ENCODE measurements at regions not wholly inside any gene's neighbourhood (a gene's known extent, or its start where the extent isn't known, plus 50 kb on each side); places are given as distances from the start of the nearest gene placed in this dataset.

- ChIA-PET CTCF (no interaction called here), POLR2A (no interaction called here), RAD21 (ENCODE audit: low non-redundant PET in 1 of 2, low total read pairs in 2 of 2, uncharacterized antibody in 2 of 2, unreplicated experiment in 2 of 2) (no interaction called here)
- no peak overlapping the region for H3K4me3 ChIP-seq (replicated peaks in 1 of 2; ENCODE audit: low read depth in 1 of 2, low read length in 2 of 2)
- peaks cover 47% of the 10 kb centered on the region for H3K27me3 ChIP-seq (ENCODE audit: insufficient read depth, low read length)
- no peaks in the 10 kb centered on the region for H3K4me1 ChIP-seq (ENCODE audit: control insufficient read depth in 1 of 2, insufficient read depth in 2 of 2, low read length in 2 of 2)
- no peak overlapping the region for H2AFZ ChIP-seq (ENCODE audit: low read depth, low read length, poor library complexity, severe bottlenecking)
- no peak overlapping the region for H3K27ac ChIP-seq (ENCODE audit: low read depth, low read length)
- no peak overlapping the region for H3K9ac ChIP-seq (ENCODE audit: low read length)
- H3K79me2 ChIP-seq (ENCODE audit: insufficient read depth, low read length) = no peaks in the 10 kb centered on the region
- no peaks in the 10 kb centered on the region for H3K9me2 ChIP-seq (ENCODE audit: insufficient read depth)
- H3K36me3 ChIP-seq (ENCODE audit: control insufficient read depth in 1 of 2, insufficient read depth in 2 of 2, low read length in 2 of 2) = no peaks in the 10 kb centered on the region
- DNase-seq (ENCODE audit: low read depth, low spot score) (no peak), ATAC-seq (no peak)
- TF ChIP-seq, protein P1, sequence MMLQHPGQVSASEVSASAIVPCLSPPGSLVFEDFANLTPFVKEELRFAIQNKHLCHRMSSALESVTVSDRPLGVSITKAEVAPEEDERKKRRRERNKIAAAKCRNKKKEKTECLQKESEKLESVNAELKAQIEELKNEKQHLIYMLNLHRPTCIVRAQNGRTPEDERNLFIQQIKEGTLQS (IDR thresholded peaks at IDR 0.05) = no peak
- TF ChIP-seq SRF (IDR thresholded peaks at IDR 0.05; ENCODE audit: low read depth) (no peak), POLR2A (IDR thresholded peaks at IDR 0.05; ENCODE audit: borderline replicate concordance, extremely low read depth, insufficient read depth, insufficient read length) (no peak), RAD21 (IDR thresholded peaks at IDR 0.05; ENCODE audit: low read depth) (no peak)
- intact Hi-C loops (cut with micrococcal nuclease) = no loop called here
- no peaks in the 10 kb centered on the region for H4K20me1 ChIP-seq (ENCODE audit: insufficient read depth)
- no peaks in the 10 kb centered on the region for H3K9me3 ChIP-seq (ENCODE audit: control insufficient read depth in 1 of 2, insufficient read depth in 1 of 2, low read depth in 1 of 2, low read length in 2 of 2)
- no TSS peak for BruUV-seq (replicated peaks)
- no peak overlapping the region for H3K4me2 ChIP-seq (ENCODE audit: low read length)
Measured at GRCh38 chr2:67726416-67726815, 329.3 kb downstream of the ETAA1 start.

- ChIA-PET RAD21 (ENCODE audit: low non-redundant PET in 1 of 2, low total read pairs in 2 of 2, uncharacterized antibody in 2 of 2, unreplicated experiment in 2 of 2) (no interaction called here), CTCF (no interaction called here)
- ATAC-seq = no peak
- TF ChIP-seq ZNF274 (IDR thresholded peaks at IDR 0.05; ENCODE audit: low read depth, low read length) (no peak), CEBPB (IDR thresholded peaks at IDR 0.05; ENCODE audit: low read depth) (no peak), SIN3A (IDR thresholded peaks at IDR 0.05; ENCODE audit: low read depth) (no peak), POLR2AphosphoS5 (IDR thresholded peaks at IDR 0.05; ENCODE audit: low read depth, low read length) (no peak), JUND (IDR thresholded peaks at IDR 0.05) (no peak), ZFX (IDR thresholded peaks at IDR 0.05) (no peak), RAD21 (IDR thresholded peaks at IDR 0.05; ENCODE audit: low read depth) (no peak), POLR2A (IDR thresholded peaks at IDR 0.05; ENCODE audit: borderline replicate concordance, extremely low read depth, insufficient read depth, insufficient read length) (no peak), EGR1 (IDR thresholded peaks at IDR 0.05; ENCODE audit: low read depth) (no peak)
- TF ChIP-seq, protein P2, sequence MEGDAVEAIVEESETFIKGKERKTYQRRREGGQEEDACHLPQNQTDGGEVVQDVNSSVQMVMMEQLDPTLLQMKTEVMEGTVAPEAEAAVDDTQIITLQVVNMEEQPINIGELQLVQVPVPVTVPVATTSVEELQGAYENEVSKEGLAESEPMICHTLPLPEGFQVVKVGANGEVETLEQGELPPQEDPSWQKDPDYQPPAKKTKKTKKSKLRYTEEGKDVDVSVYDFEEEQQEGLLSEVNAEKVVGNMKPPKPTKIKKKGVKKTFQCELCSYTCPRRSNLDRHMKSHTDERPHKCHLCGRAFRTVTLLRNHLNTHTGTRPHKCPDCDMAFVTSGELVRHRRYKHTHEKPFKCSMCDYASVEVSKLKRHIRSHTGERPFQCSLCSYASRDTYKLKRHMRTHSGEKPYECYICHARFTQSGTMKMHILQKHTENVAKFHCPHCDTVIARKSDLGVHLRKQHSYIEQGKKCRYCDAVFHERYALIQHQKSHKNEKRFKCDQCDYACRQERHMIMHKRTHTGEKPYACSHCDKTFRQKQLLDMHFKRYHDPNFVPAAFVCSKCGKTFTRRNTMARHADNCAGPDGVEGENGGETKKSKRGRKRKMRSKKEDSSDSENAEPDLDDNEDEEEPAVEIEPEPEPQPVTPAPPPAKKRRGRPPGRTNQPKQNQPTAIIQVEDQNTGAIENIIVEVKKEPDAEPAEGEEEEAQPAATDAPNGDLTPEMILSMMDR (IDR thresholded peaks at IDR 0.05 in 2 of 3, conservative IDR thresholded peaks at IDR 0.05 in 1 of 3; ENCODE audit: borderline replicate concordance in 1 of 3, insufficient read depth in 1 of 3, low read depth in 2 of 3, low read length in 2 of 3) = no peak
- TF ChIP-seq, protein P3, sequence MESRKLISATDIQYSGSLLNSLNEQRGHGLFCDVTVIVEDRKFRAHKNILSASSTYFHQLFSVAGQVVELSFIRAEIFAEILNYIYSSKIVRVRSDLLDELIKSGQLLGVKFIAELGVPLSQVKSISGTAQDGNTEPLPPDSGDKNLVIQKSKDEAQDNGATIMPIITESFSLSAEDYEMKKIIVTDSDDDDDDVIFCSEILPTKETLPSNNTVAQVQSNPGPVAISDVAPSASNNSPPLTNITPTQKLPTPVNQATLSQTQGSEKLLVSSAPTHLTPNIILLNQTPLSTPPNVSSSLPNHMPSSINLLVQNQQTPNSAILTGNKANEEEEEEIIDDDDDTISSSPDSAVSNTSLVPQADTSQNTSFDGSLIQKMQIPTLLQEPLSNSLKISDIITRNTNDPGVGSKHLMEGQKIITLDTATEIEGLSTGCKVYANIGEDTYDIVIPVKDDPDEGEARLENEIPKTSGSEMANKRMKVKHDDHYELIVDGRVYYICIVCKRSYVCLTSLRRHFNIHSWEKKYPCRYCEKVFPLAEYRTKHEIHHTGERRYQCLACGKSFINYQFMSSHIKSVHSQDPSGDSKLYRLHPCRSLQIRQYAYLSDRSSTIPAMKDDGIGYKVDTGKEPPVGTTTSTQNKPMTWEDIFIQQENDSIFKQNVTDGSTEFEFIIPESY (IDR thresholded peaks at IDR 0.05; ENCODE audit: extremely low read depth, insufficient replicate concordance, low read length) = no peak
- TF ChIP-seq, protein P4, sequence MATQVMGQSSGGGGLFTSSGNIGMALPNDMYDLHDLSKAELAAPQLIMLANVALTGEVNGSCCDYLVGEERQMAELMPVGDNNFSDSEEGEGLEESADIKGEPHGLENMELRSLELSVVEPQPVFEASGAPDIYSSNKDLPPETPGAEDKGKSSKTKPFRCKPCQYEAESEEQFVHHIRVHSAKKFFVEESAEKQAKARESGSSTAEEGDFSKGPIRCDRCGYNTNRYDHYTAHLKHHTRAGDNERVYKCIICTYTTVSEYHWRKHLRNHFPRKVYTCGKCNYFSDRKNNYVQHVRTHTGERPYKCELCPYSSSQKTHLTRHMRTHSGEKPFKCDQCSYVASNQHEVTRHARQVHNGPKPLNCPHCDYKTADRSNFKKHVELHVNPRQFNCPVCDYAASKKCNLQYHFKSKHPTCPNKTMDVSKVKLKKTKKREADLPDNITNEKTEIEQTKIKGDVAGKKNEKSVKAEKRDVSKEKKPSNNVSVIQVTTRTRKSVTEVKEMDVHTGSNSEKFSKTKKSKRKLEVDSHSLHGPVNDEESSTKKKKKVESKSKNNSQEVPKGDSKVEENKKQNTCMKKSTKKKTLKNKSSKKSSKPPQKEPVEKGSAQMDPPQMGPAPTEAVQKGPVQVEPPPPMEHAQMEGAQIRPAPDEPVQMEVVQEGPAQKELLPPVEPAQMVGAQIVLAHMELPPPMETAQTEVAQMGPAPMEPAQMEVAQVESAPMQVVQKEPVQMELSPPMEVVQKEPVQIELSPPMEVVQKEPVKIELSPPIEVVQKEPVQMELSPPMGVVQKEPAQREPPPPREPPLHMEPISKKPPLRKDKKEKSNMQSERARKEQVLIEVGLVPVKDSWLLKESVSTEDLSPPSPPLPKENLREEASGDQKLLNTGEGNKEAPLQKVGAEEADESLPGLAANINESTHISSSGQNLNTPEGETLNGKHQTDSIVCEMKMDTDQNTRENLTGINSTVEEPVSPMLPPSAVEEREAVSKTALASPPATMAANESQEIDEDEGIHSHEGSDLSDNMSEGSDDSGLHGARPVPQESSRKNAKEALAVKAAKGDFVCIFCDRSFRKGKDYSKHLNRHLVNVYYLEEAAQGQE (IDR thresholded peaks at IDR 0.05; ENCODE audit: low read depth) = no peak
Measured at GRCh38 chr2:67727131-67727530, 330.0 kb downstream of the ETAA1 start.

More at GRCh38 chr2:67727131-67727530, 330.0 kb downstream of the ETAA1 start:
- H3K9me3 ChIP-seq (ENCODE audit: control insufficient read depth in 1 of 2, insufficient read depth in 1 of 2, low read depth in 1 of 2, low read length in 2 of 2) = no peaks in the 10 kb centered on the region
- no peaks in the 10 kb centered on the region for H3K79me2 ChIP-seq (ENCODE audit: insufficient read depth, low read length)
- H3K4me1 ChIP-seq (ENCODE audit: control insufficient read depth in 1 of 2, insufficient read depth in 2 of 2, low read length in 2 of 2) = no peaks in the 10 kb centered on the region
- no peak for DNase-seq (ENCODE audit: low read depth, low spot score)
- no peaks in the 10 kb centered on the region for H3K36me3 ChIP-seq (ENCODE audit: control insufficient read depth in 1 of 2, insufficient read depth in 2 of 2, low read length in 2 of 2)
- no TSS peak for BruUV-seq (replicated peaks)
- H4K20me1 ChIP-seq (ENCODE audit: insufficient read depth) = no peaks in the 10 kb centered on the region
- no peak overlapping the region for H2AFZ ChIP-seq (ENCODE audit: low read depth, low read length, poor library complexity, severe bottlenecking)
- intact Hi-C loops (cut with micrococcal nuclease) = no loop called here
- no peak overlapping the region for H3K27ac ChIP-seq (ENCODE audit: low read depth, low read length)
- POLR2A ChIA-PET = no interaction called here
- H3K9ac ChIP-seq (ENCODE audit: low read length) = no peak overlapping the region
- H3K4me2 ChIP-seq (ENCODE audit: low read length) = no peak overlapping the region
- no peaks in the 10 kb centered on the region for H3K9me2 ChIP-seq (ENCODE audit: insufficient read depth)
- no peak overlapping the region for H3K4me3 ChIP-seq (replicated peaks in 1 of 2; ENCODE audit: low read depth in 1 of 2, low read length in 2 of 2)
- H3K27me3 ChIP-seq (ENCODE audit: insufficient read depth, low read length) = peaks cover 50% of the 10 kb centered on the region

All from HCT116 (cell line).